HCT116 (cell line): ENCODE measurements at regions not wholly inside any gene's neighbourhood (a gene's known extent, or its start where the extent isn't known, plus 50 kb on each side); places are given as distances from the start of the nearest gene placed in this dataset.

Experiments used
- CBX3 ChIP-seq: IDR thresholded peaks from 2 replicates; pipeline ENCODE4 v1.6.1; 2012; ENCODE audit warnings: low read depth
- CTCF ChIP-seq, 3 experiments: fragments of 200-600 bp in 1 of 3; sonication (generic) in 1 of 3; IDR thresholded peaks in 2 of 3; conservative IDR thresholded peaks in 1 of 3; 2 replicates each; pipeline ENCODE4 v1.5.1; 2012 to 2017; ENCODE audit warnings: low read depth in 2 of 3, low read length in 2 of 3, antibody characterized with exemption in 1 of 3, borderline replicate concordance in 1 of 3, control low read depth in 1 of 3, mild to moderate bottlenecking in 1 of 3, mixed read lengths in 1 of 3, mixed run types in 1 of 3, moderate library complexity in 1 of 3; ENCODE audit not compliant: insufficient read depth in 1 of 3
- EGR1 ChIP-seq: IDR thresholded peaks from 2 replicates; pipeline ENCODE4 v1.6.1; 2012; ENCODE audit warnings: low read depth
- POLR2A ChIP-seq: IDR thresholded peaks from 2 replicates; pipeline ENCODE4 v1.7.0; 2011; ENCODE audit warnings: borderline replicate concordance; ENCODE audit not compliant: insufficient read depth, insufficient read length; ENCODE audit errors: extremely low read depth
- POLR2AphosphoS5 ChIP-seq: IDR thresholded peaks from 2 replicates; pipeline ENCODE4 v1.6.1; 2011; ENCODE audit warnings: mild to moderate bottlenecking, low read depth, low read length, moderate library complexity
- SP1 ChIP-seq: IDR thresholded peaks from 2 replicates; pipeline ENCODE4 v1.6.1; 2012; ENCODE audit warnings: low read depth

GRCh38 chr4:20313237-20314030 lies 61.7 kb downstream of the SLIT2 start:
- TF ChIP-seq CBX3, result no peak
- TF ChIP-seq CTCF (IDR thresholded peaks at IDR 0.05 in 2 of 3, conservative IDR thresholded peaks at IDR 0.05 in 1 of 3; ENCODE audit: borderline replicate concordance in 1 of 3, insufficient read depth in 1 of 3, low read depth in 2 of 3, low read length in 2 of 3), result peak; percentile 35 to 76 (median 65); a peak in 5 of 6 replicates
- TF ChIP-seq POLR2AphosphoS5, result no peak
- TF ChIP-seq SP1, result no peak
- no peak for TF ChIP-seq POLR2A
- TF ChIP-seq EGR1, result no peak
